AG10803 (cell line): ENCODE measurements at regions not wholly inside any gene's neighbourhood (a gene's known extent, or its start where the extent isn't known, plus 50 kb on each side); places are given as distances from the start of the nearest gene placed in this dataset.

Experiments
- DNase-seq: peaks from one replicate; pipeline ENCODE4 v3.0.0; 2010; ENCODE audit warnings: low read depth
- H3K4me3 ChIP-seq: 2 replicates; pipeline ENCODE4 v1.5.1; 2011; ENCODE audit warnings: mild to moderate bottlenecking, low read length, control low read depth
- CTCF ChIP-seq: conservative IDR thresholded peaks from 2 replicates; pipeline ENCODE4 v1.5.1; 2011; ENCODE audit warnings: mild to moderate bottlenecking, low read length, control low read depth, inconsistent platforms

DNA sequence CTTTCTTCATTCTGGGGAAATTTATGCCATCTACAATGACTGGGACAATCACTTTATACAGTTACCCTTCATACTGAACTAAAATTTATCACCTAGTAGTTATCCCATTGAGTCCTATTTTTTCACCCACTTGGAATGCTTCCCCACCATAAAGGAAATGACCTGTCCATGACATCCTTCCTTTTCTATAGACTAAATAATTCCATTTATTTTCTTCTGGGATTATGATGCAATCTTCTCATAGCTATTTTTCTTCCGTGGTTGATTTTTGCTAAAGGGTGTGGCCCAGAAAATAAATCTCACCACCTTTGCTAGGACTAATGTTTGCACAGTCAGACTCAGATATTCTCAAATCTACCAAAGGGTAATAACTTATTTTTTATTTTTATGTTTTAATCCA is 186.1 kb upstream of the NRXN1 start:
- no peak for TF ChIP-seq CTCF
- no peak overlapping the region for H3K4me3 ChIP-seq
- DNase-seq: no peak

DNA sequence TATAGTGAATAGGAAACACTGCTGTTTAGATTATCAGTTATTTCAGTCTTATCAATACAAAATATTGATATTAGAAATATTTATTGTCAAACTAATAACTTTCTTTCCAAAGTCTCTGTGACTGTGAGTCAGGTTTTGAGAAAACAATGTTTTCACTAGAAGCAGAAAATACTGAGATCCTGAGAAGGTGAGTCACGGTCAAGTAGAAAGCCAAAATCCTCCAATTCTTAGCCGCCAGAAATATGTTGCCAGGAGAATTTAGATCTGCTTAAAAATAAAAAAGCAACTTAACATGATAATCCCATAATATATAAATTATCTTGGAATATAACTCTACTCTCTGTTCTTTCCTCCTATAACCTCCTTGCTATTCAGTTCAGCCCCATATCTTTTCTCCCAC is 181.9 kb upstream of the NRXN1 start:
- no peak for DNase-seq
- no peak overlapping the region for H3K4me3 ChIP-seq
- TF ChIP-seq CTCF: no peak

- no peak for DNase-seq
- TF ChIP-seq CTCF: no peak
- no peak overlapping the region for H3K4me3 ChIP-seq
Measured at GRCh38 chr2:51212374-51212773, 180.4 kb upstream of the NRXN1 start.

DNA sequence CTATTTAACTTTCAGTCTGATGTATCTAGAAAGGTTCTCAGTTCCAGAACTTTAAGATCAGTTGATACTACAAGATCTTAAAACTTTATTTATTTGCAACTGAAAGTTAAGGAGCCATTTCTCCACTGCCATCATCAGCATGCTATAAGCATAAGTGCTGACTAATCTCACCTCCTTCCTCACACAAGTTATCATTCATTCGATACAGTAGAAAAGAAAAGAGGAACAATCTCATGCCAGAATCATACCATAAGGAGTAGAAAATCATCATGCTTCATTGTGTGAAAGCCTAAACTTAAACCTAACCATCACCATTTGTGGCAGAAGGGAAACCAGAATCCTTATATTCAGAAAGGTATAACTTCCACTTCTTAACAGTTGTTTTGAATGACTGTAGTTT is 176.6 kb upstream of the NRXN1 start:
- no peak for DNase-seq
- TF ChIP-seq CTCF: no peak
- no peak overlapping the region for H3K4me3 ChIP-seq

- no peak for TF ChIP-seq CTCF
- DNase-seq: no peak
- no peak overlapping the region for H3K4me3 ChIP-seq
Measured at GRCh38 chr2:51201295-51201694, 169.4 kb upstream of the NRXN1 start.

DNA sequence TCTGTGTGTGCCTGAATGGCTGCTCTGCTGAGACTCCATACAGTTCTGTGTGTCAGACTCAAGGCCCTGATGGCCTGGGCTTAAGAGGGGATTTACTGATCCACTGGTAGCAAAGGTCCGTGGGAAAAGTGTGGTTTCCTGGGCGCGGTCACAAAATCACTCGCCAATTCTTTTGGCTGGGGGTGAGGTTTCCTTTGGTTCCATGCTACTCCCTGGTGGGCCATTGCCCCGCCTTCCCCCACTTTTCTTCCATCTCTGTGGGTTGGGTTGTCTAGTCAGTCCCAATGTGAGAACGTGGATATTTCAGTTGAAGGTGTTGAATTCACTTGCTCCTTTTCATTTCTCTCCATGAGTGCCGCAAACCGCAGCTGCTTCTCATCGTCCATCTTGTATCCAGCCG is 162.7 kb upstream of the NRXN1 start:
- H3K4me3 ChIP-seq: no peak overlapping the region
- no peak for DNase-seq
- TF ChIP-seq CTCF: no peak

GRCh38 chr2:51170273-51170672 is 138.3 kb upstream of the NRXN1 start:
- H3K4me3 ChIP-seq: no peak overlapping the region
- TF ChIP-seq CTCF: no peak
- no peak for DNase-seq
